HCT116 (cell line): ENCODE measurements at regions not wholly inside any gene's neighbourhood (a gene's known extent, or its start where the extent isn't known, plus 50 kb on each side); places are given as distances from the start of the nearest gene placed in this dataset.

ENCODE experiments used
- EGR1 ChIP-seq: IDR thresholded peaks from 2 replicates; pipeline ENCODE4 v1.6.1; 2012; ENCODE audit warnings: low read depth
- EZH2phosphoT487 ChIP-seq: fragments of 200-600 bp; IDR thresholded peaks from 2 replicates; pipeline ENCODE4 v1.6.1; 2018; ENCODE audit warnings: antibody characterized with exemption, borderline replicate concordance
- POLR2A ChIP-seq: IDR thresholded peaks from 2 replicates; pipeline ENCODE4 v1.7.0; 2011; ENCODE audit warnings: borderline replicate concordance; ENCODE audit not compliant: insufficient read depth, insufficient read length; ENCODE audit errors: extremely low read depth
- RAD21 ChIP-seq: IDR thresholded peaks from 2 replicates; pipeline ENCODE4 v1.6.1; 2012; ENCODE audit warnings: low read depth, mild to moderate bottlenecking
- ZBTB33 ChIP-seq: IDR thresholded peaks from 2 replicates; pipeline ENCODE4 v1.6.1; 2011; ENCODE audit warnings: mild to moderate bottlenecking, low read length, moderate library complexity; ENCODE audit not compliant: insufficient replicate concordance; ENCODE audit errors: extremely low read depth
- ZFX ChIP-seq: fragments of 450-650 bp; IDR thresholded peaks from 2 replicates; pipeline ENCODE4 v1.6.1; 2017
- ZNF274 ChIP-seq: fragments of 200-500 bp; sonication (Bioruptor generic); IDR thresholded peaks from 2 replicates; pipeline ENCODE4 v1.6.1; 2014; ENCODE audit warnings: mild to moderate bottlenecking, low read depth, low read length, inconsistent platforms
- TF ChIP-seq, protein P1 (sequence below), 3 experiments: fragments of 200-600 bp in 1 of 3; sonication (generic) in 1 of 3; IDR thresholded peaks in 2 of 3; conservative IDR thresholded peaks in 1 of 3; 2 replicates each; pipeline ENCODE4 v1.5.1; 2012 to 2017; ENCODE audit warnings: low read depth in 2 of 3, low read length in 2 of 3, antibody characterized with exemption in 1 of 3, borderline replicate concordance in 1 of 3, control low read depth in 1 of 3, mild to moderate bottlenecking in 1 of 3, mixed read lengths in 1 of 3, mixed run types in 1 of 3, moderate library complexity in 1 of 3; ENCODE audit not compliant: insufficient read depth in 1 of 3

DNA sequence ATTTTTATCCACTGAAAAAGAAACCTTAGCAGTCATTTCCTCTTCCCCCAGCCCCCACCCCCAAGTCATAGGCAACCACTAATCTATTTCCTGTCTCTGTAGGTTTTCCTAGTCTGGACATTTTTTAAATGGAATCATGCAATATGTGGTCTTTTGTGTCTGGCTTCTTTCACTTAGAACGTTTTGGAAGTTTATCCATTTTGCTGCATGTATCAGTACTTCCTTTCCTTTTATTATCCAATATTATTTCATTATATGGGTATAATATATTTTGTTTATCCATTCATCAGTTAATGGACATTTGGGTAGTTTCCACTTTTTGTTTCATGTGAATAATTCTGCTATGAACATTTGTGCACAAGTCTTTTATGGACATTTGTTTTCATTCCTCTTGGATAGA is 99.3 kb upstream of the BMP5 start:
- TF ChIP-seq ZNF274 (no peak), RAD21 (no peak), POLR2A (no peak), EGR1 (no peak), ZBTB33 (no peak), ZFX (no peak), EZH2phosphoT487 (no peak)
- TF ChIP-seq, protein P1, sequence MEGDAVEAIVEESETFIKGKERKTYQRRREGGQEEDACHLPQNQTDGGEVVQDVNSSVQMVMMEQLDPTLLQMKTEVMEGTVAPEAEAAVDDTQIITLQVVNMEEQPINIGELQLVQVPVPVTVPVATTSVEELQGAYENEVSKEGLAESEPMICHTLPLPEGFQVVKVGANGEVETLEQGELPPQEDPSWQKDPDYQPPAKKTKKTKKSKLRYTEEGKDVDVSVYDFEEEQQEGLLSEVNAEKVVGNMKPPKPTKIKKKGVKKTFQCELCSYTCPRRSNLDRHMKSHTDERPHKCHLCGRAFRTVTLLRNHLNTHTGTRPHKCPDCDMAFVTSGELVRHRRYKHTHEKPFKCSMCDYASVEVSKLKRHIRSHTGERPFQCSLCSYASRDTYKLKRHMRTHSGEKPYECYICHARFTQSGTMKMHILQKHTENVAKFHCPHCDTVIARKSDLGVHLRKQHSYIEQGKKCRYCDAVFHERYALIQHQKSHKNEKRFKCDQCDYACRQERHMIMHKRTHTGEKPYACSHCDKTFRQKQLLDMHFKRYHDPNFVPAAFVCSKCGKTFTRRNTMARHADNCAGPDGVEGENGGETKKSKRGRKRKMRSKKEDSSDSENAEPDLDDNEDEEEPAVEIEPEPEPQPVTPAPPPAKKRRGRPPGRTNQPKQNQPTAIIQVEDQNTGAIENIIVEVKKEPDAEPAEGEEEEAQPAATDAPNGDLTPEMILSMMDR (IDR thresholded peaks at IDR 0.05 in 2 of 3, conservative IDR thresholded peaks at IDR 0.05 in 1 of 3; ENCODE audit: borderline replicate concordance in 1 of 3, insufficient read depth in 1 of 3, low read depth in 2 of 3, low read length in 2 of 3) = no peak
